GM21390 (cell line): ENCODE measurements at regions not wholly inside any gene's neighbourhood (a gene's known extent, or its start where the extent isn't known, plus 50 kb on each side); places are given as distances from the start of the nearest gene placed in this dataset.
"Not testable (repeated sequence)": the region's sequence is repeated elsewhere in the genome, so short reads cannot be mapped to it uniquely, and the experiment has no call there.

Experiments
- ATAC-seq: cut with Tn5 transposase; IDR thresholded peaks from one replicate; pipeline ENCODE4 v1.9.1; 2021; ENCODE audit not compliant: unreplicated experiment

GRCh38 chr2:56018267-56018666, 94.7 kb upstream of the EFEMP1 start:
- ATAC-seq: no peak

- ATAC-seq: no peak
Observed at GRCh38 chr2:56021136-56021474, 97.5 kb upstream of the EFEMP1 start.

- ATAC-seq: no peak
Observed at GRCh38 chr2:56021579-56021978, 98.0 kb upstream of the EFEMP1 start.

- ATAC-seq: no peak
Observed at GRCh38 chr2:56025469-56026193, 102.0 kb upstream of the EFEMP1 start.

GRCh38 chr2:56026828-56027227, 103.2 kb upstream of the EFEMP1 start:
- no peak for ATAC-seq

- ATAC-seq: no peak
Observed at GRCh38 chr2:56030062-56030461, 106.5 kb upstream of the EFEMP1 start.

- ATAC-seq: no peak
Observed at GRCh38 chr2:56030901-56031300, 107.3 kb upstream of the EFEMP1 start.

- no peak for ATAC-seq
Observed at GRCh38 chr2:56034258-56034657, 110.7 kb upstream of the EFEMP1 start.

- no peak for ATAC-seq
Observed at GRCh38 chr2:56040189-56040588, 116.6 kb upstream of the EFEMP1 start.

GRCh38 chr2:56040834-56041233, 117.3 kb upstream of the EFEMP1 start:
- no peak for ATAC-seq

- no peak for ATAC-seq
Observed at GRCh38 chr2:56047136-56047535, 123.6 kb upstream of the EFEMP1 start.

- ATAC-seq: no peak
Observed at GRCh38 chr2:56049233-56049845, 125.8 kb upstream of the EFEMP1 start.

GRCh38 chr2:56053679-56054078, 130.1 kb upstream of the EFEMP1 start:
- ATAC-seq: no peak

- ATAC-seq: no peak
Observed at GRCh38 chr2:56055405-56055804, 128.4 kb upstream of the CCDC85A start.

- not testable (repeated sequence) for ATAC-seq
Observed at GRCh38 chr2:56061327-56061726, 122.5 kb upstream of the CCDC85A start.

- no peak for ATAC-seq
Observed at GRCh38 chr2:56068746-56069145, 115.0 kb upstream of the CCDC85A start.

GRCh38 chr2:56077359-56077915, 106.4 kb upstream of the CCDC85A start:
- no peak for ATAC-seq

GRCh38 chr2:56082665-56083064, 101.1 kb upstream of the CCDC85A start:
- no peak for ATAC-seq

GRCh38 chr2:56084111-56084901, 99.5 kb upstream of the CCDC85A start:
- no peak for ATAC-seq

- no peak for ATAC-seq
Observed at GRCh38 chr2:56086336-56086735, 97.5 kb upstream of the CCDC85A start.

GRCh38 chr2:56088411-56088810, 95.4 kb upstream of the CCDC85A start:
- no peak for ATAC-seq

GRCh38 chr2:56089931-56090330, 93.9 kb upstream of the CCDC85A start:
- ATAC-seq: no peak
